ENCODE measurements at regions not wholly inside any gene's neighbourhood (a gene's known extent, or its start where the extent isn't known, plus 50 kb on each side); places are given as distances from the start of the nearest gene placed in this dataset.

DNA sequence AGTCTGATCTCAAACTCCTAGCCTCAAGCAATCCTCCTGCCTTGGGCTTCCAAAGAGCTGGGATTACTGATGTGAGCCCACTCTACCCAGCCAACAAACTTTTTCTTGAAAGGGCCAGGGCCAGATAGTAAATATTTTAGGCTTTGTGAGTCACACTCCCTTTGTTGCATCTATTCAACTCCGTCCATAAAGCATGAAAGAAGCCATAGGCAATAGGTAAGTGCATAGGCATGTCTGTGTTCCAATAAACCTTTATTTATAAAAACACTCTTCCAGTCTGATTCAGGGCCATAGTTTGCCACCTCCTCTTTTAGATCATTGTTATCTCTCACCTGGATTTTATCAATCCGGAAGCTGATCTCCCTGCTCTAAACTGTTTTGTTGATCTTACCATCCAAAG lies 105.6 kb upstream of the BMPER start:
- Mint-ChIP-seq H3K4me1 (peaks cover 35% of the 10 kb centered on the region), H3K27me3 (ENCODE audit: low read depth) (no peaks in the 10 kb centered on the region), H3K27ac (no peak overlapping the region), H3K36me3 (ENCODE audit: low read depth) (no peaks in the 10 kb centered on the region), H3K4me3 (no peak overlapping the region), H3K9me3 (no peaks in the 10 kb centered on the region)
- TF ChIP-seq, protein P1, sequence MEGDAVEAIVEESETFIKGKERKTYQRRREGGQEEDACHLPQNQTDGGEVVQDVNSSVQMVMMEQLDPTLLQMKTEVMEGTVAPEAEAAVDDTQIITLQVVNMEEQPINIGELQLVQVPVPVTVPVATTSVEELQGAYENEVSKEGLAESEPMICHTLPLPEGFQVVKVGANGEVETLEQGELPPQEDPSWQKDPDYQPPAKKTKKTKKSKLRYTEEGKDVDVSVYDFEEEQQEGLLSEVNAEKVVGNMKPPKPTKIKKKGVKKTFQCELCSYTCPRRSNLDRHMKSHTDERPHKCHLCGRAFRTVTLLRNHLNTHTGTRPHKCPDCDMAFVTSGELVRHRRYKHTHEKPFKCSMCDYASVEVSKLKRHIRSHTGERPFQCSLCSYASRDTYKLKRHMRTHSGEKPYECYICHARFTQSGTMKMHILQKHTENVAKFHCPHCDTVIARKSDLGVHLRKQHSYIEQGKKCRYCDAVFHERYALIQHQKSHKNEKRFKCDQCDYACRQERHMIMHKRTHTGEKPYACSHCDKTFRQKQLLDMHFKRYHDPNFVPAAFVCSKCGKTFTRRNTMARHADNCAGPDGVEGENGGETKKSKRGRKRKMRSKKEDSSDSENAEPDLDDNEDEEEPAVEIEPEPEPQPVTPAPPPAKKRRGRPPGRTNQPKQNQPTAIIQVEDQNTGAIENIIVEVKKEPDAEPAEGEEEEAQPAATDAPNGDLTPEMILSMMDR (IDR thresholded peaks at IDR 0.05; ENCODE audit: unreplicated experiment in 3 of 3): no peak

DNA sequence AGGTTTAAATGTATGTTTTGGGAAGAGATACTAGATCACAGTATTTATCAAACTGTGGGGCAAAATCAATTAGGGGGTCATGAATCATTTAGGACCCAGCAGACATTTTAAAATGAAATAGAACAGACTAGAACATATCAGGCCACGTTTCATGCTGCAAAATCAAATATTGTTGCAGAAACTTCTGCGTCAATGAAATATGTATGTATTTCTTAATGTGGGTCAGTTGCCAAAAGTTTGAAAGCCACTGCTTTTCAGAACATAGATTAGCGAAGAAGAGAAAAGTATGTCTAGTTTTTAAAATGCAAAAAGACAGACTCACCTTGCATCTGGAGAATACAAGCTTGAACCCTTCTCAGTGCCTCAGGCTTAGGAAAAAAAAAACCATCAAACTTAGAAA lies 102.7 kb upstream of the BMPER start:
- TF ChIP-seq, protein P1 (IDR thresholded peaks at IDR 0.05; ENCODE audit: unreplicated experiment in 3 of 3): no peak
- Mint-ChIP-seq H3K27me3 (ENCODE audit: low read depth) (no peaks in the 10 kb centered on the region), H3K4me1 (peaks cover 54% of the 10 kb centered on the region), H3K4me3 (no peak overlapping the region), H3K36me3 (ENCODE audit: low read depth) (no peaks in the 10 kb centered on the region), H3K27ac (peak overlapping the region in 2 of 3 experiments; percentile 81 to 94), H3K9me3 (no peaks in the 10 kb centered on the region)

DNA sequence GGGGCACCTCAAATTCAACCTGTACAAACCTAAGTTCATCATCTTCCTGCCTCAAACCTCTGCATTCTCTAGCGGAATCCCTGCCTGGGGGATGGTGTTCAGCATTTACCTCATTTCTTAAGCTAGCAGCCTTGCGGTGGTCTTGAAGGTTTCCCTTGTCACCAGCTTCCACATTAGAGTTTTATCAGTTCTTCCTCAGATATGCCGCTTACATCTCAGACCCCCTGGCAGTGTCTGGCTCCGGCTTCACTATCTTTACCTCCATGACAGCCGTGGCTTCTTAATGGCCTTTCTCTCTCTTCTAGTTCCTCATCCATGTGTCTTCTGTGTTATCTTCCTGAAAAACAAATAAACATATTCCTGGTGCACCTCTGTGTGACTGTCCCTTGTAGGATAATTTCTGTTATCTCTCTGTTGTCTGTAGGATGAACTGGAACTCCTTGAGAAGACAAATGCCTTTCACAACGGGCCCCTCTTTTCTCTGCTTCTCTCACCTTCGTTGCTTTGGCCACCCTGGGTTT lies 101.1 kb upstream of the BMPER start:
- H3K27me3 Mint-ChIP-seq (ENCODE audit: low read depth): no peaks in the 10 kb centered on the region
- H3K9me3 Mint-ChIP-seq: no peaks in the 10 kb centered on the region
- no peak overlapping the region for H3K4me3 Mint-ChIP-seq
- peaks cover 57% of the 10 kb centered on the region for H3K4me1 Mint-ChIP-seq
- peak overlapping the region in 2 of 3 experiments; percentile 81 to 94 for H3K27ac Mint-ChIP-seq
- TF ChIP-seq, protein P1 (IDR thresholded peaks at IDR 0.05; ENCODE audit: unreplicated experiment in 3 of 3): no peak
- H3K36me3 Mint-ChIP-seq (ENCODE audit: low read depth): no peaks in the 10 kb centered on the region

DNA sequence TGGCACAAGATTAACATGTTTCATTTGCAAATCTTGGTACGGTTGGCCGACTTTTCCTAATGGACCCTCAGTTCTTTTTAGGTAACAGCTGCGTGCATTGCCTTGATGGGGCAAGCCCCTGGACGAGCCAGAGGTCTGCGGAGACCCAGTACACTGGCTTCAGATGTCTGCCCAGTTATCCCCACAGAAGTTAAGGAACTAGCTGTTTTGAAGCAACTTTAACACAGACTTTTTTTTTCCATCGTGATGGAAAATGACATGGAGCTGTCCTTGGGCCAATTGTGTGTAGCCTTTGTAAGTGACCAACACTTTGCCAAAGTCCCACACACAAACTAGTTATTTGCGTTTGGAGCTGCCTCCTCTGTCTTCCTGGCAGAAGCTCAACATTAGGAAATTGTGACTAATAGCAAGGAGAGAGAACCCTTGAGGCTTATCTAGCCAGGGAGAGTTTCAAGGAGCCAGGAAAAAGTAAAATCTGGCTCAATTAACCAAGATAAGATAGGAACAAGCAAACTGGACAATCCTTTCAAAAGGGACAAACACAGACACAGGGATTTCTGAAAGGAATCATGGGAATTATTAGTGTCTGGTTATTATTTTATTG lies 99.6 kb upstream of the BMPER start:
- Mint-ChIP-seq H3K36me3 (ENCODE audit: low read depth) (no peaks in the 10 kb centered on the region), H3K4me3 (no peak overlapping the region), H3K27ac (peak overlapping the region; percentile 84 to 93 (median 90)), H3K27me3 (ENCODE audit: low read depth) (no peaks in the 10 kb centered on the region), H3K4me1 (peaks cover 55% of the 10 kb centered on the region), H3K9me3 (no peaks in the 10 kb centered on the region)
- TF ChIP-seq, protein P1 (IDR thresholded peaks at IDR 0.05; ENCODE audit: unreplicated experiment in 3 of 3): no peak

DNA sequence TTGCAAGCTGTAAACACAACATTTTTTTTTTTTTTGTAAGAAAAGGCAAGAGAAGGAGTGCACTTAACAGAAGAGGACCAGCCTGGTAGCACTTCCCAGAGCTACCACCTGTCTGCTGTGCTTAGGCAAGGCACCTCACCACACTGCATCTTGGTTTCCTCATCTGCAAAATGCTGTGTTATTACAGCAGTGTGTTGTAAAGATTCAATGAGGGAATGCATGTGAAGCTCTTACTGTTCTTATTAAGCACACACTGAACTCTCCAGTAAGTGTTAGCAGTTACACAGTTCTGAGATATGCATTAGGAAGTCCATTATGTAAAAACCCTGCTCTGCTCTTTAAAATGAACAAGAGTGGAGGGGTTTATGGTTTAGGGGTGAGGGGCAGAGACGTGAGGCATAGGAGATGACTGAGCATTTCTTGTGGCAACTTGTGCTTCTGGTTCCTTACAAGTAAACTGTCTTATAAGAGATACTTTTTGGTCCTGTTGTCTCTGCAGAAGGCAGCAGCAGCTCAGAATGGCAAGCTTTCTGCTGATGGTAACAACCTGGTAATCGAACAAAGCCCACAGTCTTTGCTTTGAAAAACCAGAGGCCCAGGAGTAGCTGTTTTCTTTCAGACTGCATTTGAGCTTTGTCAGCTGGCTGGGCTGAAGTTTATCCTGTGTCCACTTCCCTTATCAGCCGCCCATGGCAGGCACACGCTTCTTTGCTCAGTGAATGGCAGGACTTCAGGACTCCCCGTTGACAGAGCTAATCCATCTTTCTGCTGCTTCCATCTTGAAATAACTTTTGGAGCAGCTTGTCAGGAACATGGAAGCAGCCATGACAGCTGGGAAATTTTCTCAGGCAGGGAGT lies 98.8 kb upstream of the BMPER start:
- TF ChIP-seq, protein P1 (IDR thresholded peaks at IDR 0.05; ENCODE audit: unreplicated experiment in 3 of 3): no peak
- Mint-ChIP-seq H3K4me1 (peaks cover 55% of the 10 kb centered on the region), H3K9me3 (no peaks in the 10 kb centered on the region), H3K36me3 (ENCODE audit: low read depth) (no peaks in the 10 kb centered on the region), H3K4me3 (no peak overlapping the region), H3K27ac (peak overlapping the region; percentile 84 to 93 (median 90)), H3K27me3 (ENCODE audit: low read depth) (no peaks in the 10 kb centered on the region)

Measured in nephron (organoid).